Mesenchymal stem cell (in vitro differentiated cells and primary cell): ENCODE measurements at regions not wholly inside any gene's neighbourhood (a gene's known extent, or its start where the extent isn't known, plus 50 kb on each side); places are given as distances from the start of the nearest gene placed in this dataset.

Experiments
- DNase-seq: peaks from one replicate; pipeline ENCODE4 v3.0.0-alpha.2; 2013
- H2AFZ ChIP-seq: one replicate; pipeline ENCODE4 v1.6.1; 2013; ENCODE audit warnings: low read depth, mild to moderate bottlenecking, control low read depth, inconsistent platforms, low read length, moderate library complexity
- H2AK5ac ChIP-seq: 2 replicates; pipeline ENCODE4 v1.6.1; 2013; ENCODE audit warnings: low read length, moderate library complexity, mild to moderate bottlenecking, inconsistent platforms; ENCODE audit not compliant: severe bottlenecking
- H2BK120ac ChIP-seq: one replicate; pipeline ENCODE4 v1.6.1; 2013; ENCODE audit warnings: low read depth, mild to moderate bottlenecking, inconsistent platforms, low read length, moderate library complexity
- H2BK12ac ChIP-seq, 2 experiments: one replicate each; pipeline ENCODE4 v1.6.1; 2013; ENCODE audit warnings: inconsistent platforms in 2 of 2, low read length in 2 of 2, mild to moderate bottlenecking in 2 of 2, moderate library complexity in 2 of 2, control low read depth in 1 of 2
- H2BK15ac ChIP-seq: one replicate; pipeline ENCODE4 v1.6.1; 2013; ENCODE audit warnings: mild to moderate bottlenecking, low read depth, inconsistent platforms; ENCODE audit not compliant: poor library complexity, severe bottlenecking
- H2BK5ac ChIP-seq: 2 replicates; pipeline ENCODE4 v1.6.1; 2013; ENCODE audit warnings: low read depth, mild to moderate bottlenecking, low read length, control low read depth, inconsistent platforms; ENCODE audit not compliant: poor library complexity, severe bottlenecking
- H3K14ac ChIP-seq, 2 experiments: one replicate each; pipeline ENCODE4 v1.6.1; 2013; ENCODE audit warnings: inconsistent platforms in 2 of 2, low read length in 2 of 2, control low read depth in 1 of 2, mild to moderate bottlenecking in 1 of 2, moderate library complexity in 1 of 2
- H3K18ac ChIP-seq, 2 experiments: one replicate each; pipeline ENCODE4 v1.6.1; 2013; ENCODE audit warnings: inconsistent platforms in 2 of 2, low read length in 2 of 2, control low read depth in 1 of 2, low read depth in 1 of 2, mild to moderate bottlenecking in 1 of 2
- H3K23ac ChIP-seq, 2 experiments: one replicate each; pipeline ENCODE4 v1.6.1; 2013; ENCODE audit warnings: inconsistent platforms in 2 of 2, low read length in 2 of 2, mild to moderate bottlenecking in 2 of 2, moderate library complexity in 2 of 2, control low read depth in 1 of 2
- H3K27ac ChIP-seq: 2 replicates; pipeline ENCODE4 v1.5.1; 2013; ENCODE audit warnings: mild to moderate bottlenecking, moderate library complexity, low read length, control low read depth, inconsistent platforms; ENCODE audit not compliant: poor library complexity, severe bottlenecking
- H3K27me3 ChIP-seq, 2 experiments: 2 replicates each; pipeline versions ENCODE4 v1.6.1 to v1.7.0; 2013; ENCODE audit warnings: low read length in 2 of 2, mild to moderate bottlenecking in 2 of 2, moderate library complexity in 2 of 2, control low read depth in 1 of 2, inconsistent platforms in 1 of 2; ENCODE audit not compliant: control insufficient read depth in 1 of 2, insufficient read depth in 1 of 2
- H3K36me3 ChIP-seq, 2 experiments: 2 replicates each; pipeline versions ENCODE4 v1.6.1 to v1.7.0; 2013; ENCODE audit warnings: low read length in 2 of 2, control low read depth in 1 of 2, inconsistent platforms in 1 of 2, low read depth in 1 of 2, mild to moderate bottlenecking in 1 of 2; ENCODE audit not compliant: insufficient read depth in 2 of 2, control insufficient read depth in 1 of 2
- H3K4ac ChIP-seq, 2 experiments: one replicate each; pipeline ENCODE4 v1.6.1; 2013; ENCODE audit warnings: inconsistent platforms in 2 of 2, low read length in 2 of 2, mild to moderate bottlenecking in 2 of 2, moderate library complexity in 2 of 2, control low read depth in 1 of 2, low read depth in 1 of 2
- H3K4me1 ChIP-seq: 2 replicates; pipeline ENCODE4 v1.6.1; 2013; ENCODE audit warnings: low read depth, low read length, control low read depth; ENCODE audit not compliant: control insufficient read depth, insufficient read depth
- H3K4me2 ChIP-seq: 2 replicates; pipeline ENCODE4 v1.6.1; 2013; ENCODE audit warnings: low read length, mild to moderate bottlenecking, inconsistent platforms; ENCODE audit not compliant: poor library complexity, severe bottlenecking
- H3K4me3 ChIP-seq, 2 experiments: 2 replicates each; pipeline versions ENCODE4 v1.5.1 to v1.7.0; 2013; ENCODE audit warnings: low read length in 2 of 2, mild to moderate bottlenecking in 2 of 2, control low read depth in 1 of 2, low read depth in 1 of 2; ENCODE audit not compliant: insufficient read depth in 1 of 2
- H3K79me1 ChIP-seq: replicated peaks from 2 replicates; pipeline ENCODE4 v1.6.1; 2013; ENCODE audit warnings: mild to moderate bottlenecking, control low read depth, low read length, inconsistent platforms; ENCODE audit not compliant: poor library complexity, severe bottlenecking
- H3K9ac ChIP-seq: 2 replicates; pipeline ENCODE4 v1.7.0; 2013; ENCODE audit warnings: mild to moderate bottlenecking, low read length, moderate library complexity
- H3K9me3 ChIP-seq: 2 replicates; pipeline ENCODE4 v1.7.0; 2013; ENCODE audit warnings: mild to moderate bottlenecking, low read length; ENCODE audit not compliant: control insufficient read depth
- H4K8ac ChIP-seq: one replicate; pipeline ENCODE4 v1.6.1; 2013; ENCODE audit warnings: inconsistent platforms, mild to moderate bottlenecking, low read length, moderate library complexity
- H4K91ac ChIP-seq: one replicate; pipeline ENCODE4 v1.6.1; 2013; ENCODE audit warnings: mild to moderate bottlenecking, low read length, inconsistent platforms
- WGBS: methylation state at CpG from one replicate; pipeline ENCODE4 v1.1.7; 2013; ENCODE audit warnings: mixed read lengths; 5-methylcytosine and 5-hydroxymethylcytosine counted together

- Histone ChIP-seq H3K4me2 (no peak overlapping the region), H2AK5ac (no peak overlapping the region), H4K8ac (no peak overlapping the region), H3K4me3 (no peak overlapping the region), H2BK5ac (no peak overlapping the region), H3K18ac (peak overlapping the region in 1 of 2 experiments; percentile 74), H3K27ac (no peak overlapping the region), H3K14ac (no peak overlapping the region), H3K4me1 (no peaks in the 10 kb centered on the region), H3K9me3 (no peaks in the 10 kb centered on the region), H3K36me3 (no peaks in the 10 kb centered on the region), H2BK120ac (no peak overlapping the region), H3K4ac (no peak overlapping the region), H3K23ac (no peak overlapping the region), H2AFZ (no peak overlapping the region), H3K79me1 (no peaks in the 10 kb centered on the region), H2BK15ac (peak overlapping the region; percentile 41), H3K9ac (no peak overlapping the region), H2BK12ac (peak overlapping the region; percentile 79 to 83), H4K91ac (no peak overlapping the region), H3K27me3 (peaks cover 0 to 3% of the 10 kb centered on the region in 2 experiments)
- WGBS: 55% methylated on average over 3 of the region's 7 CpGs
- peak; percentile 91 for DNase-seq
Observed at GRCh38 chr5:56440871-56441740, 208.0 kb upstream of the ANKRD55 start.

- Histone ChIP-seq H2AFZ (no peak overlapping the region), H3K14ac (no peak overlapping the region), H2BK12ac (no peak overlapping the region), H4K8ac (no peak overlapping the region), H3K4me1 (no peaks in the 10 kb centered on the region), H3K27me3 (peaks cover 0 to 5% of the 10 kb centered on the region in 2 experiments), H2BK5ac (no peak overlapping the region), H3K23ac (no peak overlapping the region), H4K91ac (no peak overlapping the region), H2BK15ac (no peak overlapping the region), H3K9ac (no peak overlapping the region), H3K9me3 (no peaks in the 10 kb centered on the region), H3K4me3 (no peak overlapping the region), H3K36me3 (no peaks in the 10 kb centered on the region), H3K4ac (no peak overlapping the region), H3K18ac (no peak overlapping the region), H3K27ac (no peak overlapping the region), H3K4me2 (no peak overlapping the region), H3K79me1 (no peaks in the 10 kb centered on the region), H2BK120ac (no peak overlapping the region), H2AK5ac (no peak overlapping the region)
- WGBS: 90% methylated on average over 3 of the region's 3 CpGs
- no peak for DNase-seq
Observed at GRCh38 chr5:56434986-56435385, 201.9 kb upstream of the ANKRD55 start.

DNA sequence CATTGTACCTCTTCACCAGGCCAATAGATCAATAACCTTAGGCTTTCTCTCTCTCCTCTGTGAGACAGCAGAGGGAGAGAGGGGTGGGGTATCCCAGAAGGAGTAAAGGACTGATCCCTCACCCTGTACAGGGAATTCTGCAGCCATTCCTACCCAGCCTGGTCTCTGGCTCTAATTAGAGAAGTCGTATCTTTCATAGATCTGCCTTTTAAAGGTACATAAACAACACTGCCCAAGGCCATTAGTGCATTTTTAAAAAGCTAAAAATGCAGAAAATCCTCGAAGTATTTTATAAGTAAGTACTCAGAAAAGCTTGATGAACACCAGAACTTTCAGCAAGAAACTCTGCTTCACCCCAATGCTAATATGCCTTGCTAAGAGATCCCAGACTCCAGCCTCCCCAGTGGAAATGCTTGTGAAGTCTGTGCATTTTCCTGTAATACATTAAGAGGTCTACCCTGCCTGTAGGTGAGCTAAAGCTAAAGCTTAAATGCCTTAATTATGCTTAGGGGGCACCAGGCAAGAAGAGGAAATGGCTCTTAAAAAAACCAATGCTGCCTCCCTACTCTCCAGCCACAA, 200.0 kb upstream of the ANKRD55 start:
- no peak overlapping the region for H3K27ac ChIP-seq

DNA sequence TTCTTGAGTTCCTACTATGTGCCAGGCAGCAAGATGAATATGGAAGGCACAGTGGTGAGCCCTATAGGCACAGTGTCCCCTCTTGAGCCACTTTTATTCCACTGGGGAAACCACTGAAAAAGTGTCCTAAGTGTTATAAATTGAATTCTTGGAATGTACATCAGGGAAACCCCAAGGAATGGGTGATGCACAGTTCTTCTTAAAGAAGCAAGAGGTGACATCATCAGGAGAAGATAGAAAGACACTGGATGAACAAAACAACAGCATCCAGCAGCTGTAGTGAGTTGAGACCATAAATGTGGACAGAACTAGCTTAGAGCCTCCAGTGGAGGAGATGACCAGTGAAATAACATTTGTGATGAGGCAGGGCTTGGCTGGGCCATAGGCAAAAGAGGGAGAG, 199.2 kb upstream of the ANKRD55 start:
- DNase-seq: peak; percentile 50
- no peak overlapping the region for H2BK15ac ChIP-seq
- H3K4me1 ChIP-seq: no peaks in the 10 kb centered on the region
- H3K9me3 ChIP-seq: no peaks in the 10 kb centered on the region
- peaks cover 0 to 3% of the 10 kb centered on the region in 2 experiments for H3K27me3 ChIP-seq
- H3K4me3 ChIP-seq: no peak overlapping the region
- no peak overlapping the region for H2AK5ac ChIP-seq
- H3K4me2 ChIP-seq: no peak overlapping the region
- H3K4ac ChIP-seq: no peak overlapping the region
- no peak overlapping the region for H3K18ac ChIP-seq
- H2AFZ ChIP-seq: no peak overlapping the region
- H3K79me1 ChIP-seq: no peaks in the 10 kb centered on the region
- no peak overlapping the region for H3K9ac ChIP-seq
- H4K91ac ChIP-seq: no peak overlapping the region
- no peak overlapping the region for H3K14ac ChIP-seq
- no peaks in the 10 kb centered on the region for H3K36me3 ChIP-seq
- H2BK5ac ChIP-seq: no peak overlapping the region
- H3K27ac ChIP-seq: no peak overlapping the region
- no peak overlapping the region for H4K8ac ChIP-seq
- no peak overlapping the region for H3K23ac ChIP-seq
- H2BK120ac ChIP-seq: no peak overlapping the region
- H2BK12ac ChIP-seq: peak overlapping the region in 1 of 2 experiments; percentile 79

More for the DNA sequence above, 200.0 kb upstream of the ANKRD55 start:
- Histone ChIP-seq H3K4me1 (no peaks in the 10 kb centered on the region), H2AFZ (no peak overlapping the region), H3K9ac (no peak overlapping the region), H2AK5ac (no peak overlapping the region), H2BK120ac (no peak overlapping the region), H2BK15ac (no peak overlapping the region), H3K9me3 (no peaks in the 10 kb centered on the region), H4K91ac (no peak overlapping the region), H2BK5ac (no peak overlapping the region), H2BK12ac (peak overlapping the region in 1 of 2 experiments; percentile 48), H3K36me3 (no peaks in the 10 kb centered on the region), H3K27me3 (peaks cover 0 to 5% of the 10 kb centered on the region in 2 experiments), H3K18ac (no peak overlapping the region), H3K79me1 (no peaks in the 10 kb centered on the region), H3K4me2 (no peak overlapping the region), H3K4me3 (no peak overlapping the region), H3K14ac (no peak overlapping the region), H3K23ac (no peak overlapping the region), H3K4ac (no peak overlapping the region), H4K8ac (no peak overlapping the region)
- no peak for DNase-seq
- 71% methylated on average over 1 of the region's 2 CpGs for WGBS
